GM12874 (cell line): ENCODE measurements at regions not wholly inside any gene's neighbourhood (a gene's known extent, or its start where the extent isn't known, plus 50 kb on each side); places are given as distances from the start of the nearest gene placed in this dataset.

ENCODE experiments used
- CTCF ChIP-seq: IDR thresholded peaks from 2 replicates; pipeline ENCODE4 v1.5.1; 2011; ENCODE audit warnings: low read depth, mild to moderate bottlenecking, control low read depth, low read length, moderate library complexity; ENCODE audit not compliant: insufficient read depth

- TF ChIP-seq CTCF = no peak
Measured at GRCh38 chr1:58312461-58312860, 234.1 kb downstream of the OMA1 start.

DNA sequence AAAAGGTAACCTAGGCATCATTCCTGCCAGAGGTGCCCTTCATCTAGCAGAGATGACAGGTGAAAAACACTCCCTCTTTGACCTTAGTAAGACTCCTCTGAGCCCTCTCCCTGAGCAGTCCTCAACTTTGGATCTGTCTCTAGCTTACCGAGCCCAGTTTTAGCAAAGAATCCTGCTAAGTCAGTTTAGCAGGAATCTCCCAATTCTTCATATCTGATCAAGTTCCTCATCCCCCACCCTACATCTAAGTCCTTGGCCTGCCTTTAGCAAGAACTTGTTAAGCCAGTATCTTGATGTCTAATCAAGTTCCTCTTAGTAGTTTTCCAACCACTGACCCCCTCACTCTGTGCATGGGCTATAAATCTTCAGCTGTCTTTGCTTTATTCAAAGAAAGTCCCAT, 235.6 kb downstream of the OMA1 start:
- TF ChIP-seq CTCF = no peak

GRCh38 chr1:58310469-58310868, 236.1 kb downstream of the OMA1 start:
- no peak for TF ChIP-seq CTCF

DNA sequence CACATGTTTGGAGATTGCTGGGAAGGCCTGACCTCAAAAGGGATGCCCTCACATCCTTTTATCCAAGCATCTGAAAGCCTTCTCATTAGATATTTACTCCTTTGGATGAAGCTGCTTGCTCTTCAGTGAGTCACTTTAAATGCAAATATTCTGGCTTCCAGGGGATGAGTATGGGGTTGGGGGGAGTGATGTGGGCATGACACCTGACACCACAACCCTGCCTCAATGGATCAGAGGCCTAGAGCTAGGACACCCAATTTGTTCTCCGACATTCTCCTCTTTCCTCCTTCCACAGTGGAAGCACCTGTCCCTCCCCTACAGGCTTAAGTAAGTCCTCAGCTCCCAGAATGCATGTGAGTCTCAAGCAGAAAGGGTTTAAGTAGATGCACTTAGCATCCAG, 238.3 kb downstream of the OMA1 start:
- TF ChIP-seq CTCF = no peak

DNA sequence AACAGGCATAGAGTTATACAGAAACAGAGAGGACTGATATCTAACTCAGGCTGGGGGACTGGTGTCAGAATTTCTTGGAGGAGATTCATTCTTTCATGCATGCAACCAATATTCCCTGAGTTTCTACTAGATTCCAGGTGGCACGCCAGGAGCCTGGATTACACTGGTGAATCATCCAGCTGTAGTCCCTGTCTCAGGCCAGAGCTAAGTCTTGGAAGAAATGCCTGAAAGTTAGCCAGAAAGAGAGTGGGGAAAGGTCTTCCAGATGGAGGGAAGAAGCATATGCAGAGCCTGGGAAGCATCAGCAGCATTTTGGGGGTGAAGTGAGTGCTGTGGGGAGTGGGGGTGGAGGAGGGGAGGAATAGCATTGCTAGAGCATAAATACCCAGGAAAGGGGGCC, 239.1 kb downstream of the OMA1 start:
- no peak for TF ChIP-seq CTCF

DNA sequence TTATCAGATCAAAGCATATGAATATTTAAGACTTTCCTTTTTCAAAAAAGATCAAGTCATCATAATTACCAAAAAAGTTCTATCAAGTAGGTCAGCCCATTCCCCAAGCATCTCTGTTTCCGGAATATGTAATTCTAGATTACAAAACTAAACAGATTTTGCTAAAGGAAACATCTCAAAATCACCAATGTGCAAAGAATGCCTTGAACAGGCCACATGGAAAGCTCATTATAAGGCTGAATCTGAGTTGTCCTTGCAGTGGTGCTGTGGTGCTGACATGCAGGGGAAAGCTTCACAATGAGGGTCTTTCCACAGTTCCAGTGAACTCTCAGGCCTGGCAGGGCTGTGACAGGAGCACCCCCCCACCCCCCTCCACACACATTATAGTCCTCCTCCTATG, 240.9 kb downstream of the OMA1 start:
- TF ChIP-seq CTCF = no peak

GRCh38 chr1:58304346-58304975, 242.1 kb downstream of the OMA1 start:
- no peak for TF ChIP-seq CTCF

DNA sequence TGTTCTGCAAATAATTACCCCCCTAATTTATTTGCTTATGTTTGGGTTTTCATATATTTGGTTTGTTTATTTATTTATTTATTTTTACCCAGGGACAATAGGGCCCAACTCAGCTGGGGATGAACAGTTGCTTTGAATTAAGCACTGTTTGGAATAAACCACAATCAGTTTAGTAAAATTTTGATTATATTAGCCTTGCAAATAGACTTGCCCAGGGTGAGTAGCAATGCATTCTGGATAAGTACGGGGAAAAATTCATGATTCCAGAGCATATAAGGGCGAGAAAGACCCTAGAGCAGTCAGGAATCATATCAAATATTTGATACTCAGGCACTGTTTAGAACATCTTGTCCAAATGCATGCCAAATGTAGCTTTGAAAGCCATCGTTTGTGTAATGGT, 242.7 kb downstream of the OMA1 start:
- no peak for TF ChIP-seq CTCF
